NCI-H748 (cell line): ENCODE measurements at regions not wholly inside any gene's neighbourhood (a gene's known extent, or its start where the extent isn't known, plus 50 kb on each side); places are given as distances from the start of the nearest gene placed in this dataset.

Experiments used
- DNase-seq: peaks from one replicate; lab custom pipeline; 2025; ENCODE audit not compliant: unreplicated experiment; lab: John Stamatoyannopoulos, UW

DNA sequence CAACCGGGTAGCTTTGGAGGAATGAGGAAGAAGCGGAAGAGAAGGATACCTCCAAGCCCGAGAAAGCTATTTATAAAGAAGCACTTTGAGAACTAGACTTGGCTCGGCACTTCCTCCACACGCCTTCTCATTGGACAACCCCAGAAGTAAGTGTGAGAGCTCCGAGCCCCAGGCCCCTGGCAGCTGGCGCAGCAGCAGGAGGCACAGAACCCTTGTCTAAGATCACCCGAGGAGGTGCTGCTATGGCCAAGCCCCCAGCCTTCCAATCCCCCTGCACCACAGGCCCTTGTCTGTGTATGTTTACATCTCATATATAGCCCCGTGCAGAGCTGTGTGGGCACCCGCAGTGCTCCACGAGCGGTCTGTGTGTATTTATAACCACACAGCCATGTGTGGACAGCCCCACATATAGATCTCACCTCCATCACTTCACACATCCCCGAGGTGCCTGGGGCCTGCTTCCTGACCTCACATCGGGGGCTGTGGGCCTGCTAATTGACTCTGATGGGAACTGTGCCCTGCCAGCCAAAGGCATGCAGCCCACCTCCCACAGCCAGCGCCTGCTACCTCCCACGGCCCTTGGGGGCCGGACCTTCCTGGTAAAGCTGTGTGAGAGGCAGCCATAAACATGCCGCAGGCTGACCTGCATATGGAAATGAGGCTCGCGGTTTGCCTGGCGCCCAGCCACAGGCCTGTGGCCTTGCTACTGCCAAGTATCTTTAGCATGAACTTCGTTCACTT, 96.1 kb downstream of the C17orf67 start:
- DNase-seq, result no peak

DNA sequence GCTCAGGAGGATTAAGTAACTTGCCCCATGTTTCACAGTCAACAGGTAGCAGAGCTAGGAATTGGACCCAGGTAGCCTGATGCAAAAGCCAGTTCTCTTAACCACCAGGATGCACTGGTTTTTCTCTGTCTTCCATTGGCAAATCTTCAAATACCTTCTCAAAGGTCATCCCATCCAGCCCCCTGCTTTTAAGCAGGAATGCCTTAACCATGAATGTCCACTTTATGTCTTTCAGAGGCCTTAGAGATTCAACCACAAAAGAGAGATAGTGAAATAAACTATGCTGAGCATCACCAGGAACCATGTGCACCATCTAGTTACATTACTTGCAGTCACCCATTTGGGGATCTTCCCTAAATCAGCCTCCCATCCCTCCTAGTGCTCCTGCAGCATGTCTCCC, 94.3 kb downstream of the C17orf67 start:
- no peak for DNase-seq

DNA sequence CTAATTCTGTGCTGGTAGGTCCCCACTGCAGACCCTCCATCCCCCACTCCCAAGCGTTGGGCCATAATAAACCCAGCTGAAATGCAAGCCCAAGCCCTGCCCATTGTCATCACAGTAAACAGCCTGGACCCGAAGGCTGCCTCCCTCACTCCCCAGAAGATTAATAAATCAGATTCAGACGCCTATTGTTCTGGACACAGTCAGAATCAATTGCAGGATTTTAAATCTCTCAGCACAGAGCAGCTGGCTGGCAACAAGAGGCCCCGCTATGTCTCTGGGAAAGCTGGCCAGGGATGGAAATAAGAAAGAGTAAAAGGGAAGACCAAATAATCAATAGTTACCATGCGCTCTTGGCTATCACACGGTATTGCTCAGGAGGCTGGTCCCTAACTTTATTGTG, 93.9 kb downstream of the C17orf67 start:
- DNase-seq, result no peak

DNA sequence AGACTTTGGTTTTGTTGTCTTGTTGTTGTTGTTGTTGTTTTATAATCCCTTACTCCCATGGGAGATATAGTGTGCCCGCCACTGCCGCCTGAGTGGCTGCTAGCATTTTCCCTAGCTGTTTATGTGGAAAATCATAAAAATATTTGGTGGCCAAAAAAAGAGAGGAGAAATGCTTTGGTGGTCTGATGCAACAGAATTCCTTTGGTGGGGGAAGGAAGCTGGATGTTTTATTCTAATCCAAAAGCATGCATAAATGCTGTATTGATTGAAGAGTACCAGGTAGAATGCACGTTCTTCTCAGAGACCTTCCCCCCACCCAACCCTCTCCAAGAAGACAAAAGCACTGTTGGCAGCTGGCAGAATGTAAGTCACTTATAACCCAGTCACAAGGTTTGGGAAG, 93.2 kb downstream of the C17orf67 start:
- no peak for DNase-seq
